Uterus (tissue), 2 donors: ENCODE measurements at regions not wholly inside any gene's neighbourhood (a gene's known extent, or its start where the extent isn't known, plus 50 kb on each side); places are given as distances from the start of the nearest gene placed in this dataset.
"Not testable (repeated sequence)": the region's sequence is repeated elsewhere in the genome, so short reads cannot be mapped to it uniquely, and the experiment has no call there.

Experiments used
- POLR2A ChIP-seq, 2 donors: fragments of 450-650 bp; IDR thresholded peaks; one replicate each; pipeline ENCODE4 v1.6.1; 2016; ENCODE audit warnings: antibody characterized with exemption in 2 of 2, mild to moderate bottlenecking in 1 of 2, moderate library complexity in 1 of 2
- TF ChIP-seq, protein P1 (sequence below), 4 experiments: fragments of 200-600 bp in 2 of 4; fragments of 450-650 bp in 2 of 4; sonication (generic) in 2 of 4; IDR thresholded peaks; one replicate each; pipeline ENCODE4 v1.5.1; 2016 to 2019; ENCODE audit warnings: antibody characterized with exemption in 4 of 4, mild to moderate bottlenecking in 2 of 4, moderate library complexity in 1 of 4

DNA sequence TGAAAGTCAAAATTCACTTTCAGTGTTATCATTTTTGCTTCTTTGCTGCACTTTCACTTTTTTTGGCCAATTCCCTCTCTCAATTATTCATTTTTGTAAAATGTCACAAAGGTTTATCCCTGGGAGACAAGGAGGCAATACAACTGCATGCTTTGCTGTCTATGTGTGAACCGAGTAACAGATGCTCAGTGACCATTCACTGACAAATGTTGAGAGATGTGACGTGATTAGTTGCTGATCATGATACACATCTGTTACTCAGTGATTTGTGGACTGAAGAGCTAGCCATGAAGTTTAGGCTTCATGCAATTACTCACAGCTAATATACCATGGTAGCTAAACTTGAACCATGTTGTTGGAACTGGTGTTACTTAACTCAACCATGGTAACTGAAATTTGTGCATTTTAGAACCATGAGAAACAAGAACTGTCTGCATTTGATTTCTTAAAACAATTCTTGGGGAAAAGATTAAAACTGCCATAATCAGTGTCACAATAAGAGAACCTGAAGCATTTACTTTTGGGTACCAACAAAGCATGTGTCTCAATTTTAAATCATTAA, 86.8 kb upstream of the BTG1 start:
- TF ChIP-seq POLR2A (IDR thresholded peaks at IDR 0.05), result not testable (repeated sequence)
- TF ChIP-seq, protein P1, sequence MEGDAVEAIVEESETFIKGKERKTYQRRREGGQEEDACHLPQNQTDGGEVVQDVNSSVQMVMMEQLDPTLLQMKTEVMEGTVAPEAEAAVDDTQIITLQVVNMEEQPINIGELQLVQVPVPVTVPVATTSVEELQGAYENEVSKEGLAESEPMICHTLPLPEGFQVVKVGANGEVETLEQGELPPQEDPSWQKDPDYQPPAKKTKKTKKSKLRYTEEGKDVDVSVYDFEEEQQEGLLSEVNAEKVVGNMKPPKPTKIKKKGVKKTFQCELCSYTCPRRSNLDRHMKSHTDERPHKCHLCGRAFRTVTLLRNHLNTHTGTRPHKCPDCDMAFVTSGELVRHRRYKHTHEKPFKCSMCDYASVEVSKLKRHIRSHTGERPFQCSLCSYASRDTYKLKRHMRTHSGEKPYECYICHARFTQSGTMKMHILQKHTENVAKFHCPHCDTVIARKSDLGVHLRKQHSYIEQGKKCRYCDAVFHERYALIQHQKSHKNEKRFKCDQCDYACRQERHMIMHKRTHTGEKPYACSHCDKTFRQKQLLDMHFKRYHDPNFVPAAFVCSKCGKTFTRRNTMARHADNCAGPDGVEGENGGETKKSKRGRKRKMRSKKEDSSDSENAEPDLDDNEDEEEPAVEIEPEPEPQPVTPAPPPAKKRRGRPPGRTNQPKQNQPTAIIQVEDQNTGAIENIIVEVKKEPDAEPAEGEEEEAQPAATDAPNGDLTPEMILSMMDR (IDR thresholded peaks at IDR 0.05), result not testable (repeated sequence)
